ENCODE measurements at regions not wholly inside any gene's neighbourhood (a gene's known extent, or its start where the extent isn't known, plus 50 kb on each side); places are given as distances from the start of the nearest gene placed in this dataset.
"Not testable (repeated sequence)": the region's sequence is repeated elsewhere in the genome, so short reads cannot be mapped to it uniquely, and the experiment has no call there.

DNA sequence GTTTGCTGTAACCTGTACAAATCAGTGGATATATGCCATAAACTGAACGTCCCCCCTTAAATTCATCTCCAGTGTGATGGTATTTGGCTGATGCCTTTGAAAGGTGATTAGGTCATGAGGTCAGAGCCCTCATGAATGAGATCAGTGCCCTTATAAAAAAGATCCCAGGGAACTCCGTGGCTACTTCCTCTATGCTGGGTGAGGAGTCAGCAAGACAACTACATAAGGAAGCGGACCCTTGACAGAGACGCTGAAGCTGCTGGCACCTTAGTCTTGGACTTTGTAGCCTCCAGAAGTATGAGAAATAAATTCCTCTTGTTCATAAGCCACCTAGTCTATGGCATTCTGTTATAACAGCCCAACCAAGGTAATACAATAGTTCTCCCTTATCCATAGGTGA lies 215.1 kb upstream of the ZNF608 start:
- H3K27me3 Mint-ChIP-seq (ENCODE audit: insufficient read depth): peaks cover 2% of the 10 kb centered on the region
- H3K36me3 Mint-ChIP-seq (ENCODE audit: low read depth): no peaks in the 10 kb centered on the region
- H3K4me1 Mint-ChIP-seq (ENCODE audit: low read depth): no peaks in the 10 kb centered on the region
- no peak overlapping the region for H3K27ac Mint-ChIP-seq
- DNase-seq (ENCODE audit: low spot score): no peak
- intact Hi-C loops (cut with micrococcal nuclease): no loop called here
- H3K4me3 Mint-ChIP-seq: no peak overlapping the region
- H3K9me3 Mint-ChIP-seq: peaks cover 3% of the 10 kb centered on the region

DNA sequence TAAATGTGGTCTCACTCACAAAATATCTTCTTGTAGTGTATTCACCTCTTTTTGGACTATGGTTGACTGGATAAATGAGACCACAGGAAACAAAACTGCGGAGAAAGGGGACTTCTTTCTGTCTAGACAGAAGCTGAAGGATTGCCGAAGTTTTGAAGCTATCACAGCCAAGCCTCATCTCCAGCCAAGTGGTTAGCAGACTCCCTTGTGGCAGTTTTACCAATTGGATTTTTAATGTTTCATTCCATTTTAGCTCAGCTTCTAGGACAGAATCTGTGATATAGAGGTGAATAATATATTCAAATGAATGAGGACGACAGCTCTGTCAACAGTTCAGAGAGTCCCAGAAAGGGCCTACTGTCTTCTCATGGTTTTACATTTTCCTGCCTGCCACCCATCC lies 215.7 kb upstream of the ZNF608 start:
- no peaks in the 10 kb centered on the region for H3K4me1 Mint-ChIP-seq (ENCODE audit: low read depth)
- peaks cover 3% of the 10 kb centered on the region for H3K9me3 Mint-ChIP-seq
- no peaks in the 10 kb centered on the region for H3K36me3 Mint-ChIP-seq (ENCODE audit: low read depth)
- H3K27ac Mint-ChIP-seq: no peak overlapping the region
- intact Hi-C loops (cut with micrococcal nuclease): no loop called here
- peaks cover 2% of the 10 kb centered on the region for H3K27me3 Mint-ChIP-seq (ENCODE audit: insufficient read depth)
- no peak overlapping the region for H3K4me3 Mint-ChIP-seq
- no peak for DNase-seq (ENCODE audit: low spot score)

DNA sequence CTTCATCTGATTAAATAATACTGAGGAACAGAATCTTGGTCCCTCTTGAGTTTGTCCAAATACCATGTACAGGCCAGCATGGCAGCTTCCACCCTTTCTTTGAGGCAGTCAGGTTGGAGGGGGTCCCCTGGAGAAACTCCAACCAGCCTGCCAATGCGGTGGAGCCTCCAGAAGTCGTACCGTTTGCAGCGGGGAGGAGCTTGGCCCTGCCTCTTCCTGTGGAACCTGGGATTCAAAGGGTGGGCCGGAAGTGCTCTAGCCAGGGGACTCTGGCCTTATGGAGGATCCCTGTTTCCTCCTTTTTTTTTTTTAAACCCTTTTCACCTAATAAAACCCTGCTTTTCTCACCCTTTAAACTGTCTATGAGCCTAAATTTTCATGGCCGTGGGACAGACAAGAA lies 216.3 kb upstream of the ZNF608 start:
- Mint-ChIP-seq H3K9me3 (peaks cover 3% of the 10 kb centered on the region), H3K36me3 (ENCODE audit: low read depth) (no peaks in the 10 kb centered on the region), H3K4me1 (ENCODE audit: low read depth) (no peaks in the 10 kb centered on the region), H3K27me3 (ENCODE audit: insufficient read depth) (no peaks in the 10 kb centered on the region), H3K4me3 (no peak overlapping the region), H3K27ac (no peak overlapping the region)
- intact Hi-C loops (cut with micrococcal nuclease): no loop called here
- DNase-seq (ENCODE audit: low spot score): no peak

DNA sequence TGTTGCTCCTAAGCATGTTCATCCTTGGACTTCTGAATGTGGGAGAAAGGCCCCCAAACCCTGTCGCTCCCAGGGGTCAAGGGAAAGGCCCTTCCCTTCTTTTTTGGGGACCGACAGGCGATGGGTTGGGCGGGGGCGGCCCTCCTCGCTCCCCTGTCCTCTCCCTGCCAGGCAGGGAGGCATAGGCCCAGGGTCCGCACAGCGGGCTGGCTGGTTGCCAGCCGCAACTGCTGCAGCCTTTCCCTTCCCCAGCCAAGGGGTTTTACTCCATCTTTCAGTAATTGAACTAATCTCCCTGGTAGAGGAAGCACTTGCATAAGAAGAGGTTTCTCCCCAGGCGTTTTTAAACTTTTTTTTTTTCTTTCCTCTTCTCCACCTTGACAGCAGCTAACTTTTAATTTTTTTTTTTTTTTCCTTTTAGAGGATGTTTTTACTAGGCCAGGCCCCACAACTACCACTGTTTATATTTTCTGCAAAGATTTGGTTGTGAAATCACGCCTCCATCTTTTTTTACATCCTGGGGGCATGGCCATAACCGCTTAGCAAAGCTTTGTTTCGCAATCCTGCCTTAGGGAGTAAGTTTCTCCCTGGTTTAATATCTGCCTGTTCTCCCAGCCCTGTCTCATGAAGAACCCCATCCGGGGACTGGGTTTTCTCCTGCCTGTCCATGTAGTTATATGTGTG lies 216.9 kb upstream of the ZNF608 start:
- Mint-ChIP-seq H3K4me3 (no peak overlapping the region), H3K9me3 (peaks cover 3% of the 10 kb centered on the region), H3K4me1 (ENCODE audit: low read depth) (no peaks in the 10 kb centered on the region), H3K27me3 (ENCODE audit: insufficient read depth) (no peaks in the 10 kb centered on the region), H3K27ac (no peak overlapping the region), H3K36me3 (ENCODE audit: low read depth) (no peaks in the 10 kb centered on the region)
- intact Hi-C loops (cut with micrococcal nuclease): no loop called here
- DNase-seq (ENCODE audit: low spot score): no peak

DNA sequence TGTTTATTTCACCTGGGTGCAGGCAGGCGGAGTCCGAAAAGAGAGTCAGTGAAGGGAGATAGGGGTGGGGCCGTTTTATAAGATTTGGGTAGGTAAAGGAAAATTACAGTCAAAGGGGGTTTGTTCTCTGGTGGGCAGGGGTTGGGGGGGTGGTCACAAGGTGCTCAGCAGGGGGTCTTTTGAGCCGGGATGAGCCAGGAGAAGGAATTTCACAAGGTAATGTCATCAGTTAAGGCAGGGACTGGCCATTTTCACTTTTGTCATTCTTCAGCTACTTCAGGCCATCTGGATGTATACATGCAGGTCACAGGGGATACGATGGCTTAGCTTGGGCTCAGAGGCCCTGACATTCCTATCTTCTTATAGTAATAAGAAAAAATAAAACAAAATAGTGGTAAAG lies 220.3 kb upstream of the ZNF608 start:
- intact Hi-C loops (cut with micrococcal nuclease); H3K27me3 Mint-ChIP-seq (ENCODE audit: insufficient read depth): not testable (repeated sequence)

DNA sequence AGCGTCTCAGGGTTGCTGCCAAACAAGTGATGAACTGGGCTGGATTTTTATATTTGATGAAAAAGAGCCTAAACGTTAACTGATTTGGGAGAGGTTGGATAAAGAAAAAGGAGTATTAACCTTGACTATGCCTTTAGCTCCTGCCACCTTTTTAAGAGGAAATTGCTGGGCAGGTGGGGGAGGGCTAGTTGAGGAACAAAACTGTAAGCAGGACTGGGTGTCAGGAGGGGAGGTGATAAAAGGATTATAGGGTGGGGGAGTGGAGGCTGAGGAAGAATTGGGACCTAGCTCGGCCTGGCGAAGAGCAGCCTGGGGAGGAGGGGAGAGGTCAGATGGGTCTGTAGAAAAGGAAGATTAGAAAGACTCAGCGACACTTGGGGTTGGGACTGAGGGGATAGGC lies 223.9 kb upstream of the ZNF608 start:
- H3K4me1 Mint-ChIP-seq (ENCODE audit: low read depth); H3K4me3 Mint-ChIP-seq; H3K36me3 Mint-ChIP-seq (ENCODE audit: low read depth); H3K27ac Mint-ChIP-seq; DNase-seq (ENCODE audit: low spot score); H3K27me3 Mint-ChIP-seq (ENCODE audit: insufficient read depth); intact Hi-C loops (cut with micrococcal nuclease): not testable (repeated sequence)
- peaks cover 12% of the 10 kb centered on the region for H3K9me3 Mint-ChIP-seq

More for the DNA sequence above, 220.3 kb upstream of the ZNF608 start:
- not testable (repeated sequence) for H3K4me3 Mint-ChIP-seq; H3K4me1 Mint-ChIP-seq (ENCODE audit: low read depth); DNase-seq (ENCODE audit: low spot score); H3K9me3 Mint-ChIP-seq; H3K27ac Mint-ChIP-seq; H3K36me3 Mint-ChIP-seq (ENCODE audit: low read depth)

DNA sequence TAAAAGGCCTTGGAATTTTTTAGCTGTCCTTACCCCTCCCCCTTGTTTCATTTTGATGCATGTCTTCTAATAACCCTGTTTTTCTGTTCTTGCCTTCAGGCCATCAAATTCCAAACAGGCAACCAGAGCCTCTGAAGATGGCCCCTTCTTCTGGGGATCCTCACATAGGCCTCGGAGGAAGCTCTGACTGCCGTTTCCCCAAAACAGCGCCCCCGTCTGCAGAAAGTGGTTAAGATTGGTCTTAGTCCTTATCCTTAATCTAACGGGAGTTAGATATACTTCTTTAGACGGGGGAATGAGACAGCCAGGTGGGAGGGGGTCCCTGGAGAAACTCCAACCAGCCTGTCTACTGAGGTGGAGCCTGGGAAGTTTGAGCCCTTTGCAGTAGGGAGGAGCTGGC lies 226.3 kb upstream of the ZNF608 start:
- no peaks in the 10 kb centered on the region for H3K4me1 Mint-ChIP-seq (ENCODE audit: low read depth)
- no peaks in the 10 kb centered on the region for H3K36me3 Mint-ChIP-seq (ENCODE audit: low read depth)
- H3K4me3 Mint-ChIP-seq: no peak overlapping the region
- no peak for DNase-seq (ENCODE audit: low spot score)
- no peak overlapping the region for H3K27ac Mint-ChIP-seq
- H3K27me3 Mint-ChIP-seq (ENCODE audit: insufficient read depth): no peaks in the 10 kb centered on the region
- intact Hi-C loops (cut with micrococcal nuclease): no loop called here
- H3K9me3 Mint-ChIP-seq: peaks cover 16% of the 10 kb centered on the region

DNA sequence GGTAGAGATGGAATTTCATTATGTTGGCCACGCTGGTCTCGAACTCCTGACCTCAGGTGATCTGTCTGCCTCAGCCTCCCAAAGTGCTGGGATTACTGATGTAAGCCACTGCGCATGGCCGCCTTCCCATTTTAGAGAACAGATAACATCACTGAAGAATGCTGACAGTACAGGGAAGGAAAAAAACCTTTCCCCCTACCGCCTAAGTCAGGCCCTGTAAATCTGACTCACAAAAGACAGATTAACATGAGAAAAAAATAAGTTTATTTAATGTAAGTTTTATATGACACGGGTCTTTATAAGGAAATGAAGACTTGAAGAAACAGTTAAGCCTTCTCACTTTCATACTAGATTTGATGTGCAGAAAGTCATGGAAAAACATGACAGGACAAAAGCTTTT lies 227.2 kb upstream of the ZNF608 start:
- Mint-ChIP-seq H3K27me3 (ENCODE audit: insufficient read depth) (no peaks in the 10 kb centered on the region), H3K9me3 (peaks cover 16% of the 10 kb centered on the region), H3K36me3 (ENCODE audit: low read depth) (no peaks in the 10 kb centered on the region), H3K4me1 (ENCODE audit: low read depth) (no peaks in the 10 kb centered on the region), H3K27ac (no peak overlapping the region), H3K4me3 (no peak overlapping the region)
- no peak for DNase-seq (ENCODE audit: low spot score)
- intact Hi-C loops (cut with micrococcal nuclease): no loop called here

DNA sequence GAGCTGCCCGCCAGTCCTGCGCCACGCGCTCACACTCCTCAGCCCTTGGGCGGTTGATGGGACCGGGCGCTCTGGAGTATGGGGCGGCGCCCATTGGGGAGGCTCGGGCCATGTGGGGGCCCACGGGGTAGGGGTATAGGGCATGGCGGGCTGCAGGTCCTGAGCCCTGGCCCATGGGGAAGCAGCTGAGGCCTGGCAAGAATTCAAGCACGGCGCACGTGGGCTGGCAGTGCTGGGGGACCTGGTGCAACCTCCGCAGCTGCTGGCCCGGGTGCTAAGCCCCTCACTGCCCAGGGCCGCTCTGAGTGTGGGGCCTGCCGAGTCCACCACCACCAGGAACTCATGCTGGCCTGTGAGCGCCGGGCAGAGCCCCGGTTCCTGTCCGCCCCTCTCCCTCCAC lies 229.6 kb upstream of the ZNF608 start:
- H3K9me3 Mint-ChIP-seq: peaks cover 11% of the 10 kb centered on the region
- H3K27me3 Mint-ChIP-seq (ENCODE audit: insufficient read depth): peaks cover 3% of the 10 kb centered on the region
- H3K36me3 Mint-ChIP-seq (ENCODE audit: low read depth): no peaks in the 10 kb centered on the region
- H3K4me1 Mint-ChIP-seq (ENCODE audit: low read depth): no peaks in the 10 kb centered on the region
- no peak for DNase-seq (ENCODE audit: low spot score)
- no peak overlapping the region for H3K4me3 Mint-ChIP-seq
- intact Hi-C loops (cut with micrococcal nuclease): no loop called here
- no peak overlapping the region for H3K27ac Mint-ChIP-seq

DNA sequence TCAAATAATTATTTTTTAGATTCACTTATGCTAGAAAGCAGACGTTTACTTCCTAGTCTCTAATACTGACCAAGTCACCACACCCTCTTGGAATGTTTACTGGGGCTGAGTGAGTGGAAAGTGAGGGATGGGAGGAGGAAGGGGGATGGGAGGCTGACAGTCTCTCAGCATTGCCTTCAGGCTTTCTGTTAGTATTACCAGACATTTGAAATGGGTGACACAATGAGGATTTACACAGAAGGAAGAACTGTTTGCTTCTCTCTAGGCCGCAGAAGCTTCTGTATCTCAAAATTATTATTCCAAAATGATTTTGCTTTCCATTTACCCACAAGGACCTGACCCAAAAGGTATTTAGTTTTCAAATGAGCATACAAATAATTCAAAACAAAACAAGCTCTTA lies 232.8 kb upstream of the ZNF608 start:
- H3K27ac Mint-ChIP-seq: no peak overlapping the region
- H3K36me3 Mint-ChIP-seq (ENCODE audit: low read depth): no peaks in the 10 kb centered on the region
- H3K9me3 Mint-ChIP-seq: peaks cover 24% of the 10 kb centered on the region
- no peaks in the 10 kb centered on the region for H3K4me1 Mint-ChIP-seq (ENCODE audit: low read depth)
- DNase-seq (ENCODE audit: low spot score): no peak
- H3K27me3 Mint-ChIP-seq (ENCODE audit: insufficient read depth): peaks cover 3% of the 10 kb centered on the region
- intact Hi-C loops (cut with micrococcal nuclease): no loop called here
- H3K4me3 Mint-ChIP-seq: no peak overlapping the region

DNA sequence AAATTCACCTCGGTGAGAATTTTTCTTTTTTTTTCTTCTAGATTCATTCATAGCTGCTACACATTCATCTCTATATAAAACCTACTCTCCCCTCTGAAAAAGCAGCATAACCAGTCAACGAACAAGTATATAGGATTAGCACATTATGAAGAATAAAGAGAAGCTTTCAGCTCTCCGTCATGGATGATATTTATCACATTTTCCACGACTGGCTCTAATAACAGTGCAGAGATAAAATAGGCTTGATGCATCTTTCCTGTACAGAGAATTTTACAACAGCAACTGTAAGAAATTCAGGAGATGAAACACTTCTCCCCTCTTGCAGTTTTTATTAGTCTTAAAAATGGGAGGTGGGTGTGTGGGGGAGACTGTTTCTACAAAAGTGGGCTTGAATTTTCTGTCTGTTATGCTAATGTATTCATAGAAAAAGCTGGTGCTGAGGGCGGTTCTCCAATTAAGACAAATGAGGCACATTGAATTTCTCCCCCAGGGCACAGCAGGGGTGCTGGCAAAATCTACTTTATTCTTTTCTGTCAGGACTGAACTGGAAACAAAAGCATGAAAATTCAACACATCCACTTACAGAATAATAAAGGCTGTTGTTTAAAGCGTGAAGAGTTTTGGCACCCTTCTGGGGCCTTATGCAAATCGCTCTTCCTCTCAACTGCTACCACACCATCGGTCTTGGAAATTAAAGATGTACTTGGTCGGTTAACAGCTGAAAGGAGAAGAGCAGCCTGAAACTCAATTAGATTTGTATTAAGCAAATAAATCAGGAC lies 233.9 kb upstream of the ZNF608 start:
- Mint-ChIP-seq H3K4me3 (no peak overlapping the region), H3K36me3 (ENCODE audit: low read depth) (no peaks in the 10 kb centered on the region), H3K27me3 (ENCODE audit: insufficient read depth) (peaks cover 3% of the 10 kb centered on the region), H3K4me1 (ENCODE audit: low read depth) (no peaks in the 10 kb centered on the region), H3K9me3 (peaks cover 17% of the 10 kb centered on the region), H3K27ac (no peak overlapping the region)
- no peak for DNase-seq (ENCODE audit: low spot score)
- intact Hi-C loops (cut with micrococcal nuclease): no loop called here

DNA sequence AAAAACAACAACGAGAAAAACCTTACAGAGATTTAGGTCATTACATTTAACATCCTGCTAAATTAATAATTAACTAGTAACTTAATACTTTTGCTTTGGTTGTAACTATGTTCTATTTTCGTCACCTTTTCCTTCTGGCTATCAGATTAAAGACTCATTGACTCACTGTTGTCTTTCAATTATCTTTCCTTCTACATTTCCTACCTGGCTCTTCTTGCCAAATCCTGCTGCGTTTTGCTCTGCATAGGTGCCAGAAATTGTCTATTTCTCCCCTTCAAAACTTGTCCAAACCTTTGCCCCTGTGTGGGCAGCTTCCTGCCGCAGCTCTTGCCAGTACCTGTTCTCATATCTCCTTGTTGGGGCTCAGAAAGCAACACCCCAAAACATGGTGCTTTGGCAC lies 235.5 kb upstream of the ZNF608 start:
- Mint-ChIP-seq H3K27ac (no peak overlapping the region), H3K4me3 (no peak overlapping the region)

DNA sequence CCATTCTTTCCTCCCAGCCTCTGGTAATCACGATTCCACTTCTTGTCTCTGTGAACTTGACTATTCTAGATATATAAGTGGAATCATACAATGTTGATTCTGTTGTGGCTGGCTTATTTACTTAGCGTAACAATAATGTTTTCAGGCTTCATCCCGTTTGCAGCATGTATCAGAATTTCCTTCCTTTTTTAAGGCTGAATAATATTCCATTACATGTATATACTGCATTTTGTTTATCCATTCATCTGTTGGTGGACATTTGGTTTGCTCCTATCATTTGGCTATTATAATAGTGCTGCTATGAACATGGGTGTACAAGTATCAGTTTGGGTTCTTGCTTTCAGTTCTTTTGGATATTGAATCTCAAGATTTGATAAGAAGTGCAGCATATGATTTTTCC lies 239.7 kb upstream of the ZNF608 start:
- no peak overlapping the region for H3K4me3 Mint-ChIP-seq
- no peaks in the 10 kb centered on the region for H3K36me3 Mint-ChIP-seq (ENCODE audit: low read depth)
- intact Hi-C loops (cut with micrococcal nuclease): no loop called here
- no peaks in the 10 kb centered on the region for H3K4me1 Mint-ChIP-seq (ENCODE audit: low read depth)
- peaks cover 29% of the 10 kb centered on the region for H3K9me3 Mint-ChIP-seq
- DNase-seq (ENCODE audit: low spot score): no peak
- H3K27ac Mint-ChIP-seq: no peak overlapping the region
- no peaks in the 10 kb centered on the region for H3K27me3 Mint-ChIP-seq (ENCODE audit: insufficient read depth)

More for the DNA sequence above, 235.5 kb upstream of the ZNF608 start:
- H3K27me3 Mint-ChIP-seq (ENCODE audit: insufficient read depth): peaks cover 3% of the 10 kb centered on the region
- H3K4me1 Mint-ChIP-seq (ENCODE audit: low read depth): no peaks in the 10 kb centered on the region
- H3K36me3 Mint-ChIP-seq (ENCODE audit: low read depth): no peaks in the 10 kb centered on the region
- intact Hi-C loops (cut with micrococcal nuclease): no loop called here
- no peak for DNase-seq (ENCODE audit: low spot score)
- peaks cover 20% of the 10 kb centered on the region for H3K9me3 Mint-ChIP-seq

Measured in activated T-helper 1 cell treated with anti-CD3 and anti-CD28 coated beads, Interleukin-12 subunit alpha, Interleukin-12 subunit beta, Interleukin-2, Interleukin-4 antibody, amounts not matched to agents 30 ng/mL and 10 ng/mL and 1 ng/mL, durations not matched to agents 14 hours and 24 hours and 36 hours (primary cell).